DMS153 (cell line): ENCODE measurements at regions not wholly inside any gene's neighbourhood (a gene's known extent, or its start where the extent isn't known, plus 50 kb on each side); places are given as distances from the start of the nearest gene placed in this dataset.

Experiments
- DNase-seq: peaks from one replicate; lab custom pipeline; 2025; lab: John Stamatoyannopoulos, UW

- no peak for DNase-seq
Measured at GRCh38 chr7:67422601-67423000, 426.0 kb downstream of the TYW1 start.

- DNase-seq, result peak; percentile 54
Measured at GRCh38 chr7:67423065-67423464, 426.4 kb downstream of the TYW1 start.

GRCh38 chr7:67426654-67427053, 430.0 kb downstream of the TYW1 start:
- no peak for DNase-seq

- DNase-seq, result no peak
Measured at GRCh38 chr7:67429735-67430134, 433.1 kb downstream of the TYW1 start.

GRCh38 chr7:67432536-67433234, 436.1 kb downstream of the TYW1 start:
- DNase-seq, result no peak

- DNase-seq, result no peak
Measured at GRCh38 chr7:67435894-67436535, 439.4 kb downstream of the TYW1 start.

DNA sequence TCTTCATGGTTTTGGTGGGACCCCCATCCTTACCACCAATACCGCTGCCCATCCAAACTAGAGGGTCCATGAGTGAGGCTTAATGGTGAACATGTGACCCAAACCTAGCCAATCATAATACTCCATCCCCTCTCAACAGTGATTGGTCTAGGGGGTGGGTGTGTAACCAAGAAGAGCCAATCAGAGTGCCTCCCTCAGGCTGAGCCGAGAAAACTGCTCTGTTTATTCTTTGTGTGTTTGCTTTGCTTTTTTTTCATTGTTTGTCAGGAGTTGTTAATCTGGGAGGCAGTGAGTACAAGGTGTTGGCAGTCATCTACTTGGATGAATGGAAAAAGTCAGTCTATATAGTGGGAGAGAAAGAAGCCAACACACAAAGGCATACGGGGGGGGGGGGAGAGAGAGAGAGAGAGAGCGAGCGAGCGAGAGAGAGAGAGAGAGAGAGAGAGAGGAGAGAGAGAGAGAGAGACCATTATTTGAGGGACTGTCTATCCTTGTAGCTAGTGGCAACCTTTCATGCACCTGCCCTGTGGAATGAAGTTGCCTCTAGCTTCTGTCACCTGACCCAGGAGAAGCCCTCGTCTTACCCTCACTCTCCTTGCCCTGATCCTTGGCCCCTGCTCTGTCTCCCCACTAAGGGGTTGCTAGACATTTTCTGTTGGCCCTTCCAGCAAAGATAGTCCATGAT, 441.7 kb downstream of the TYW1 start:
- peak; percentile 19 for DNase-seq

GRCh38 chr7:67438913-67439505, 442.4 kb downstream of the TYW1 start:
- DNase-seq, result no peak

DNA sequence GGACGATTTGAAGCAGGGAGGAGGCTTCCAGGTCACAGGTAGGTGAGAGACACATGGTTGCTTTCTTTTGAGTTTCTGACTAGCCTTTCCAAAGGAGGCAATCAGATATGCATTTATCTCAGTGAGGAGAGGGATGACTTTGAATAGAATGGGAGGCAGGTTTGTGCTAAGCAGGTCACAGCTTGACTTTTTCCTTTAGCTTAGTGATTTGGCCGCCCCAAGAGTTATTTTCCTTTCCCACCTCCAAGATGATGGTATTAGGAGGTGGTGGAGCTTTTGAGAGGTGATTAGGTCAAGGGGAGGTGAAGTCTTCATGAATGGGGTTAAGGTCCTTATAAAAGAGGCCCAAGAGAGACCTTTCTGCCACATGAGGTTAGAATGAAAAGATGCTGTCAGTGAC, 443.7 kb downstream of the TYW1 start:
- no peak for DNase-seq

DNA sequence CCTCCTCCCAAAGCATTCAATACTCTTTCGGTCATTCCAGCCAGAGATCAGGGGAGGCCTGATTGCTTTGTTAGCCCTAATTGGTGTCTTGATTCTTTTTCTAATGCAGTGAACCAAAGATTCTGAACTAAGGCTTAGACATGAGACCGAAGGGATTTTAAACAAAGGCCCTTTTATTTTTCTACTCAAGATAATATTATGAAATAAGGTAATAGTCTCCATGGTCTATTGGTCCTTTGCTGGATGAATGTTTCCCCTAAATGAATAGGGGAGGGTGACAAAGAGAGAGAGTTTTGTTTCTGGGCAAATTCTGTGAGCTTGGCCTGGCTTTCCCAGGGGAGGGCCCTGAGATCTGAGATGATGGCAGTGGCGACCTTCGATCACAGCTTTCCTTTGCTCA, 449.1 kb downstream of the TYW1 start:
- DNase-seq, result no peak

- DNase-seq, result no peak
Measured at GRCh38 chr7:67447297-67447696, 450.7 kb downstream of the TYW1 start.

DNA sequence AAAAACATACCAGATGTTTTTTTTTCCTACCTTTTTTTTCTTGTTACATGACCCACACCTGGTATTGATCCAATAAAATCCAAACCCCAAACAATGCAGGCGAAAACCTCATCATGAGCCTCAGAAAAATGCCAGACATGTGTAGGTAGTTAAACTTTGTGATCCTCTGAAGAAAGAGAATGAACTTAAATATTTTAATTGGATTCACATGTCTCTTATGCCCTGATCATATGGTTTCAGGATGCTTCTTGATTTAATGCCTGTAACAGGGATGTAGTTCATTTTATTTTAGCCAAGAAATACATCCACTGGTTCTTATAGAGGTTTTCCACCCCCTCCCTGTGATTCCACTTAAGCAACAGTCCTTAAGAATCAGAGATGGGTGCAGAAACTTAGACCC, 451.6 kb downstream of the TYW1 start:
- no peak for DNase-seq

DNA sequence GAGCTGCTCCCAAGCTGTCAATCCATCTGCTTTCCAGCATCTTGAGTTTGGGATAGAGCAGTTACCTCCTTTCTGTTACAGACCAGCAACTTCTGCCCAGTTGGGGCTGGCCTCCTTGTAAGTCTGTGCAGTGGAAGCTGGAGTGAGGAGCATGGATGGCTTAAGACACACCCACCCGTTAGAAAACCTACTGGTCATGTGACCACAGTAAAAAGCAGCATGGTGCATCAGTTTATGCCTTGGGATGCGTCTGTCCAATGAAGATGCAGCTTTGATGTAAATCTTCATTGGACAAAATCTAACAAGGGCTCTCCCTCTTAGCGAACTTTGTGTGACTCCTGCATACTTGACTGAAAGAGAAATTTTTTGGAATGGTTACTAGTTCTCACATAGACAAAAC, 453.5 kb downstream of the TYW1 start:
- DNase-seq, result no peak

DNA sequence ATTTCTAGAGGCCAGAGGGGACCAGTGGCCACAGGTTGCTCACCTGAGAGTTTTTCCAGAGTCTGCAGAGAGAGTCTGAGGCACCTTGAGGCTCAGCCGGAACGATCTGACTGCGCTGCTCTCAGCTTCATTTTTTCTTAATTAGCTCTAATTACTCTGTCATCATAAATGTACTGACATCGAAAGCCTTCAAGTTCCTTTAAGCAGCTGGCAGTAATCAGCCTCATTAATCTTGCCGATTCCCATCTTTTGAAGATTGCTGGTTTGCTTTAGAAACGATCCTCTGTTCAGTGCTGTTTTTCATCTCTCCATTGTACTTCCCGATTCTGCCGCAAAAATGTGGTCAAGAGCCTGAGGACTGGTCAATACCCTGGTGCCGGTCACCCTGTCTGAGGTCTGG, 454.7 kb downstream of the TYW1 start:
- no peak for DNase-seq

DNA sequence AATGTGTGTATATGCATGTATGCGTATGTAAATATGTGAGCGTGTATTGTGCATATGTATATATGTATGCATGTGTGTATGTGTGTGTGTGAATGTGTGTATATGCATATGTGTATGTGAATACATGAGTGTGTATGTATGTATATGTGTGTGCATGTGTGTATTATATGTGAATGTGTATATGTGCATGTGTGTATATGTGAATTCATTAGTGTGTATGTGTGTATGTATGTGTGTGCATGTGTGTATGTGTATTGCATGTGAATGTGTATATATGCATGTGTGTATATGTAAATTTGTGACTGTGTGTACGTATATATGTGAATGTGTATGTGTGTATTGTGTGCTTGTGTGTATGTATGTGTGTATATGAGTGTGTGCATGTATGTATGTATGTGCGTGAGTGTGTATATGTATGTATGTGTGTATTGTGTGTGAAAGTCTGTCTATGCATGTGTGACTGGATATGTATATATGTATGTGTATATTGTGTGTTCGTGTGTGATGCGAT, 455.9 kb downstream of the TYW1 start:
- DNase-seq, result no peak

DNA sequence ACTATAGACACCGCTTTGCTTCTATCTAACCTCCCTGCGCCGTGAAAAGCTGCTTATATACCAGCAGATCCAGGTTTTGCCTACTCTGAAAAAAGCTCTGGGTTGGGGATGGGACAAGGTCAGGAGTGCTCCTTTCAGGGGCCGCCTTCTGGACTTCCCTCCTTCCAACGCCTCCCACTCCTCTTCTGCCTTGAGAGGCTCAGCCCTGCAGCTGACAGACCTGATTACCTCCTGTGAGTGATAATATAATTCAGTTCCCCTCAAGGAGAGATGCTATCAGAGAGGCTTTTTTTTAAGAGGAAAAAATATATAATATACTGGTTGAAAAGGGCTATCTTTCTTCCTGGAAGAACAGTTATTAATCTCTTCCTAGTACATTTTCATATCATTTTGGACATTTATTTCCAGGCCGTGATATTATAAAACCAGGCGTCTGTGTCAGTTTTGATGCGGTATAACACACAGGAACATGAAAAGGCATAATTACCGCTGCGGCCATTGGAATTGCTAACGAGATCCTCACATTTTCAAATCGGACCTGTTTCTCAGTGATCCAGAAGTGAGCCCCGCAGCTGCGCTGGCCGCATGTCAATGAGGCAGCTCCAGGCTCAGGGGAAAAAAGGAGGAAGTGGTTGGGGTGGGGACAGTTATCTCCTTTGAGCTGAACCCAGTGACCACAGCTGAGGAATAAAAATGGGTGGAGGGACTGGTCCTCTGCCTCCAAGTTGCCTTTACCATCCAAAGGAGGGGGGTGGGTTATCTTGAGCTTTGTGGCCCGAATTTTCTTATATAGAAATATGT, 457.1 kb downstream of the TYW1 start:
- DNase-seq, result no peak

DNA sequence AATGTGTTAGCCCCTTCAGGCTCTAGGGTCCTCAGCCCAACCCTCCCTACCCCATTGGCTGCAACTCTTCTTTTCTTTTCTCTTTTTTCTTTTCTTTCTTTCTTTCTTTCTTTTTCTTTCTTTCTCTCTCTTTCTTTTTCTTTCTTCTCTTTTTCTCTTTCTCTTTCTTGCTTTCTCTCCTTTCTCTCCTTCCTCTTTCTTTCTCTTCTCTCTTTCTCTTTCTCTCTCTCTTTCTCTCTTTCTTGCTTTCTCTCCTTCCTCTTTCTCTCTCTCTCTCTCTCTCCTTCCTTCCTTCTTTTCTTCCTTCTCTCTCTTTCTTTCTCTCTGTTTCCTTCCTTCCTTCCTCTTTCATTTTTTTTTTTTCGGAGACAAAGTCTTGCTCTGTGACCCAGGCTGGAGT, 458.9 kb downstream of the TYW1 start:
- no peak for DNase-seq

DNA sequence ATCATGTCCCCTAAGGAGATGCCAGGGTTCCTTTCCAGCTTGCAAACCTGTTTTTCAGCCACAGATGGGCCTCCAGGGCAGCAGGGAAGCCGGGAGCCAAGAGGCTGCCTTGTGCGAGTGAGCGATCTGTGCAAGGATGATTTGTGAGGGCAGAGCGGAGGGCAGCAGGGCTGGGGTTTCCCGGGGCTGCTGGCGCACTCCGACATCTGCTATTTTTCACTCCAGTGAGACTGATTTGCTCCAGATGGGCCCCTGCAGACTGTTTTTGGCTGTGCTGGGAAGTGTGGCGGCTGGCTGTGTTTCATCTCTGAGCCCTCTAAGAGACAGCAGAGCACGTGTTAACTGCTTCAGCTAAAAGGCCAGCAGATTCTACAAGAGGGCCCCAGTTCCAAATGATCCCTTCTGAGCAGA, 466.2 kb downstream of the TYW1 start:
- no peak for DNase-seq

DNA sequence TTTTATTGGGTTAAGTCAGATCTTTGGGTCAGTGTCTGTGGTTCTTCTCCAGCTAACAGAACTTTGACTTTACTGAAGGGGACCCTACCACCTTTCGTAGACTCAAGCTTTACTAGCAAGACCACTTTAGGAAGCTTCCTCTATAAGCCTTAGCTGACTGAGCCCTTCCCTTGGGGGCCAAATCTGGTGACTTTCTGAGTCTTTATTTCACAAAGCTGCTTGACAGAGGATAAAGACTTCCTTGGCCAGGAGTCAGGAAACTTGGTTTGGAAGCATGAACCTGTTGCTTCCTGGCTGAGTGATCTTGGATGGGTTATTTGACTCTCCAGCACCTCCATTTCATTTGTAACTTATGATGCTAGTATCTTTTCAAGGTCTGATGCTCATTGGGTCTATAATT, 466.7 kb downstream of the TYW1 start:
- DNase-seq, result no peak

GRCh38 chr7:67463983-67464382, 467.4 kb downstream of the TYW1 start:
- DNase-seq, result no peak

GRCh38 chr7:67466109-67466508, 469.5 kb downstream of the TYW1 start:
- no peak for DNase-seq

DNA sequence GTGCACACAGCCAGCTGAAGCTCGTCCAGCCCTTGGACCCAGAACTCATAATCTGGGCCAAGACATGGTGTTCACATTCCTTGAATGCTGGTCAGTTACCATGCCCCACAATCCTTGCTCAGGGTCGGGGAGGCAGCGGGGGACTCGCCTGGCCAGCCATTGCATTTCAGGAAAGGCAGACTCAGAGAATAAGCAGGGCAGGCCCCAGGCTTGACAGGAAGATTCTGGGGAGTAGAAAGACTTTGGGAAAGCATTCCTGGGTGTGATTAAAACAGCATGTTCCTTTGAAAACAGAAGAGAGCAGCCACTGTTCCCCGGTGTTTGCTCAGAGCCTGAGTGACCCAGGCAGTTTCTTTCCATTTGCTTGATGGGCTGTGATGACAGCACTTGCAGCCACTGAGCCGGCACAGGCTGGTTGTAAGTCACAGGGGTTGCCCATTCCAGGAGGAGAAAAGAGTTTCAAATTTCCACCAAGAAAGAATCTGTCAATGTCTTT, 473.7 kb downstream of the TYW1 start:
- DNase-seq, result no peak
